ENCODE measurements at regions not wholly inside any gene's neighbourhood (a gene's known extent, or its start where the extent isn't known, plus 50 kb on each side); places are given as distances from the start of the nearest gene placed in this dataset.

- TF ChIP-seq CTCF (IDR thresholded peaks at IDR 0.05; ENCODE audit: low read depth, low read length) (no peak), EZH2phosphoT487 (IDR thresholded peaks at IDR 0.05; ENCODE audit: low read depth) (no peak)
Measured at GRCh38 chr6:91786474-91787184, 1199.8 kb upstream of the MAP3K7 start.

Data from OCI-LY3 (cell line).